Sciatic nerve (tissue), 2 donors: ENCODE measurements at regions not wholly inside any gene's neighbourhood (a gene's known extent, or its start where the extent isn't known, plus 50 kb on each side); places are given as distances from the start of the nearest gene placed in this dataset.

Source experiments
- ATAC-seq: fragments of 200-7000 bp; cut with Tn5 transposase; one replicate; pipeline ENCODE4 v1.9.1; 2020; ENCODE audit warnings: mild to moderate bottlenecking, moderate library complexity
- DNase-seq: peaks from one replicate; pipeline ENCODE4 v3.0.0-alpha.2; 2020; ENCODE audit warnings: low spot score
- intact Hi-C: fragments of 100-400 bp; cut with DNase I; formaldehyde crosslinking; loops from one replicate; pipeline ENCODE4 v1.14.2; 2022
- donor health status: DM: no; HTN: no; CAD: no.
- donor health status: DM: no; HTN: no; CAD: no.

DNA sequence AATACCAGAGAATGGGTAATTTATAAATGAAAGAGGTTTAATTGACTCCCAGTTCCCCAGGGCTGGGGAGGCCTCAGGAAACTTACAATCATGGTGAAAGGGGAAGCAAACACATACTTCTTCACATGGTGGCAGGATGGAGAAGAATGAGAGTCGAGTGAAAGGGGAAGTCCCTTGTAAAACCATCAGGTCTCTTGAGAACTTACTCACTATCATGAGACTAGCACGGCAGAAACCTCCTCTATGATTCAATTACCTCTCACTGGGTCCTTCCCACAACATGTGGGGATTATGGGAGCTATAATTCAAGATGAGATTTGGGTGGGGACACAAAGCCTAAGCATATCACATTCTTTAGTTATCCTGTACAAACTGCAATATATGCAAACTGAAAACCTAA, 609.4 kb downstream of the MTRR start:
- intact Hi-C loops, result no loop called here
- DNase-seq, result no peak
- ATAC-seq, result no peak

DNA sequence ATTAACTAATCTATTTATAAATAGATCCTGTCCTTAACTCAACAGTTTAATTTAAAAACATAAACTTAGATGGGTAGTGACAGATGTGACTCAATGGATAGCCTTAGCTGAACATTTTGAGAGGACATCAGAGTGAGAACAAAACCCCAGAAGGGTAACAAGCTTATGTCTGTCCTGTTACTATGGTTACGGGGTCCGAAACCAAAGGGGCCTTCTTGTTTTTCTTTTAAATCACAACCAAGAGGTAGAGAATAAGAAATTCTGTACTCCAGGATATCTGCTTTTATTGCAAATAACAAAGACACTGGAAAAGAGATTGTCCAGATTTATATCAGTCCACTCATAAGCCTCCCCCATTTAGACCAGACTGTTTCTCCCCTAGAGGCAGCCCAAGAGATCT, 612.1 kb downstream of the MTRR start:
- ATAC-seq, result no peak
- intact Hi-C loops, result no loop called here
- DNase-seq, result no peak

DNA sequence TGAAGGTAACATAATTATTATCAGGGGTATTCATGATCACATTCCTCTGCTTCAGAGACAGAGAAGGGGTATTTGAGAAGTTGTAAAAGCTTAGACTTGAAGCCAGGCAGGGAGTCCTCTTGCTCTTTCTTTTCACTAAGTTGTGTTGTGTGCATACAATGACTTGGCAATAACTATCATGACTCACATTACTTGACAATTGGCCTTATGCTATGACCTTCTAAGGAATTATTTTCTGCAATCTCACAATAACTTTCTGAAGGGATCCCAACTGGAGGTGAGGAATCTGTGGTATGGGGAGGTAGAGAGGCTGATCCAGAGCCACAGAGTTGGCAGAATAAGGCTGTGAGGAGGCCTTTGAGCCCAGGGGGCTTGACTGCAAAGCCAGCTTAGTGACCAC, 622.3 kb downstream of the MTRR start:
- ATAC-seq (no peak), DNase-seq (no peak)
- intact Hi-C loops, result no loop called here

DNA sequence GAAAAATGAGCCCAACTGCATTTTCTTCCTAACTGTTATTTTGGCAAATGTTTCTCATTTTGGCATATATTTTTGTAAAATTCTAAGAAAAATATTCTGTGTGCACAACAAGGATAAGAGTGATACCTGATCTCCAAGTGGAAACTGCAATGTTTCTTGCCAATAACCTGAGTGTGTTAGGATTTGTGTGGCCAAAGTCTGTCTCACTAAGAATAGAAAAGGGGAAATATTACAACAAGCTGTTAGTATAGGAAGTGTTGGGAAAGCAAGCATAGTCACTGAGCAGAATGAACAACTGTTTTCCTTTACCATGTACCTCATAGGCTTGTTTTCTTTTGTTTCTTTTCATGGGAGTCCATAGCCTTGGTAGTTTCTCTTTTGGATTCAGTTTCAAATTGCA, 624.2 kb downstream of the MTRR start:
- intact Hi-C loops, result no loop called here
- DNase-seq (no peak), ATAC-seq (no peak)

DNA sequence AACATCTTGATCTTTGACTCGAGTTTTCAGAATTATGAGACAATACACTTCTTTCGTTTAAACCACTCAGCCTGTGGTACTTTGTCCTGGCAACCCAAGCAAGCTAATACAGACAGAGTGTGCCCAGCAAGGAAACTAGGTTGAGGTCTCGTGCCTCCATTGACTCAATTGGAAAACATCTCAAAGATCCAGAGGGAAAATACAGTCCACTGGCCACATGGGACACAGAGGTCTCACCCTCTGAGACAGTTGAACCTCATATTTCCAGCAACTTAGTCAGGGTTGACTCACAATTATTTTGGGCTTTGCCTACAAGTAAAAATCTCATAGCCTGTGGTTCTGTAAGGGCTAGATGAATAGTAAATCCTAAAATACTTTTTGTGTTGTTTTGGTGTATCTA, 631.5 kb downstream of the MTRR start:
- intact Hi-C loops, result no loop called here
- DNase-seq, result no peak
- no peak for ATAC-seq

DNA sequence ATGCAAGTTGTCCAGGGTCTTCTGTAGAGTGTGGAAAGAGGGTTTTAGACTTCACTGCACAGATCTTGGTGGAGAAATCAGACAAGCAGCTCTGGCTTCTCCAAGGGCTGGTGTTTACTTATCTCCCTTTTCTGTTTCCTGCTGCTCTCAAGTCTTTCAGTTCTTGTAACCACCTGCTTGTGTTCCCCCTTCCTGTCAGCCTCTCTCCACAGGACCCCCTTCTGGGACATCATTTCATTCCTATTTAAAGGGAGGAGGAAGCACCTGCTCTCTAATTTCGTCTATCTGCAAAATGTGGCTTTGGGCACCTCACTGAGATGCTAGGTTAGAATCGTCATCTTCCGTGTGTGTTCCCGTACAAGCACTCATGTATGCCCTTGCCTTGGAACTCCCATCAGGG, 636.2 kb downstream of the MTRR start:
- DNase-seq (no peak), ATAC-seq (no peak)
- intact Hi-C loops, result no loop called here

DNA sequence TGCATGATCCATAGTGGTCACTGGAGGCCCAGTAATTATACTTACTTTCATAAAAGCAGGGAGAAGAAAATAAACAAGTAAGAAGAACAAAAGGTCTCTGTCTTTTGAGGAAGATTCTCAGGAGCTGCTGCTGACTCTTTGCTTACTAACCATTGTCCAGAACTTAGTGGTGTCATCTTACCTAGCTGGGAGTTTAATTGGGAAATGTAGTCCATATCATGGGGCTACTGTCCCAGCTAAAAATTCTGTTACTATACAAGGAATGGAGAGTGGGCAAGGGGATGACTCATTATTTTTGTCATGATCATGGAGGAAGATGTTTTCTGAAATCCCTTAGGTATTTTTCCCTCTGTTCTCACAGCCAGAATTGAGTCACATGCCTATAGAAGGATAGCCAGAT, 639.3 kb downstream of the MTRR start:
- DNase-seq (no peak), ATAC-seq (no peak)
- intact Hi-C loops, result no loop called here

DNA sequence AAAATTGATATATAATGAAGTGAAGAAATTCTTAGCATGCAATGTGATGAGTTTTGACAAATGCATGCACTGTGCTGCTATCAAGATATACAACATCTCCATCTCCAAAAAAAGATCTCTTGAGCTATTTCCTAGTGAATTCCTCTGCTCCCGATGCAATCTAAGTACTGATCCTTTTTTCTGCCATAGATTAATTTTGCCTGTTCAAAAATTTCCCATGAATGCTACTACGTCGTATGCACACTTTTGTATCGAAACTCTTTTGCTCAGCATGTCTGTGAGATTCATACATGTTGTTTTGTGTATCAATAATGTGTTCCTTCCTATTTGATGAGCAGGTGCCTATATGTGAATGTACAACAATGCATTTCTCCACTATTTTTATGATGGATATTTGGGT, 647.4 kb downstream of the MTRR start:
- no peak for DNase-seq
- no peak for ATAC-seq
- intact Hi-C loops, result no loop called here

DNA sequence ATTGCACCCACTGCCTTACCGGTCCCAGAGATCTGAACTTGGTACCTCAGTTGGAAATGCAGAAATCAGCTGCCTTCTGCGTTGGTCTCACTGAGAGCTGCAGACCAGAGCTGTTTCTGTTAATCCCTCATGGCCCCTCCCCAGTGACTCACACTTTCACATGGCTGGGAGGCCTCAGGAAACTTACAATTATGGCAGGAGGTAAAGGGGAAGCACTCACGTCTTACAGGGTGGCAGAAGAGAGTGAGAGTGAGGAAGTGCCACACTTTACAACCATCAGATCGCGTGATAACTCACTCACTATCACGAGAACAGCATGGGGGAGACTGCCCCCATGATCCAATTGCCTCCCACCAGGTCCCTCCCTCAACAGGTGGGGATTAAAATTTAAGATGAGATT, 648.5 kb downstream of the MTRR start:
- no peak for ATAC-seq
- intact Hi-C loops, result no loop called here
- DNase-seq, result no peak

DNA sequence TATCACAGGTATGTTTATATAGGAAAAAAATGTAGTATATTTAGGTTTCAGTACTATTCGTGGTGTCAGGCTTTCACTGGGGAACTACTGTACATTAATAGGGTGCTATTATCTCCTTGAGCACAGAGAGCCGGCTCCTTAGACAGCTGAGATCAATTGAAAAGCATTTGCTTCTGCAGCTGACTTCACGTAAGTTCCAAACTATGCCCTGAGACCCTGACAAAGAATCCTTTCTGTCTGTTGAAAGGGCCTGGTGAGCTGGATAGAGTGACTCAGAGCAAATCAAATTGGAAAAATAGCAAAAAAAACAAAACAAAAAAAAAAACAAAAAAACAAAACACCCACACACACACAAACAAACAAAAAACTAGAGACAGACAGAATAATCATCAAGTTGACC, 652.0 kb downstream of the MTRR start:
- ATAC-seq (peak; percentile 60), DNase-seq (no peak)
- intact Hi-C loops, result no loop called here

DNA sequence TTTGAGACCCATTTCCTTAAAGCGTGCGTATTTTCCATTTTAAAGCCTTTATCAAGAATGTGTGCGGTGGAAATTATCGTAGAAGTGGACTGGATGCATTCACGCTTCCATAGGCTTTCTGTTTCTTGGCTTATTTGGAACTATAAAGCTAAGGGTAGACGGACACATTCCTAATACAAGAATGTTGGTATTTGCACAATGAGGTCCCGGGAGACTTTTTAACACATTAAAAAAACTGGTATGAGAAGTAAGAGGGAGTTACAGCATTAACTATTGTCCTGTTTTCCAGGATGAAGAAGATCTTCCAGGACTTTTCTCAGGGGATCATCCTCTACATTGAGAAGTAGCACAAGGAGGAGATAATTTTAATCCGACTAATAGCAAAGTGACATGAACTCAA, 653.0 kb downstream of the MTRR start:
- ATAC-seq, result no peak
- intact Hi-C loops, result no loop called here
- DNase-seq, result no peak

DNA sequence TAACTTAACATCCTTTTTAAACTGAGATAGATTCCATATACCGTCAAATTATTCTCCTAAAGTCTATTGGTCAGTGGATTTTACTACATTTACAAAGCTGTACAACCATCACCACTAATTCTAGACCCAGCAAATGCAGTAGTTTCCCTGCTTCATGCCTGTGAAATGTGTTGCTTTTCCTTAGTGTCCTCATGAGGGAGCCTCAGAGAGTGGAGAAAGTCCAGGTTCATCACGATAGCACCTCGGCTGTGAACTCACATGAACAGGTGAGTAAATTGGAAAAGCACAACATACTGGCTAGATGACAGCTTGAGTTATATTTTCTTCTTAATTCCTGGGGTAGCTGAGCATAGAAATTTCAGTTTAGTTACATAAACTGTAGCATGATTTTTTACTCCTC, 653.7 kb downstream of the MTRR start:
- ATAC-seq, result no peak
- DNase-seq, result no peak
- intact Hi-C loops, result no loop called here

DNA sequence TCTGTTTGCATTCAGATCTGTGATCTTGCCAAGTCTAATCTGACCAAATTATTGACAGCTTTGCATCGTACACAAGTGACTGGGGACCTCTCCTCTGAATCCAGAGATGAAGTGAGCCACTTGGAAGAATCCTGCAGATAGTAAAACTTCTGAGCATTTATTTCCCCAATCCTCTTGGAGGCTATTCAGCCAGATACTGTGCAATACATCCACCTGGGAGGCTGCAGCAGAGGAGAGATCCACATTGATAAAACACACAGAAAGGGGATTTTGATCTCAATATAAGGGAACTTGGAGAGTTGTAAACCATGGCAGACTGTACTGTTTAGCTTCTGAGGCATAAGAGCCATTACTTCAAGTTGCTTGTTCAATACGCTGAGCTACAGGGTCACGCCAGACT, 654.6 kb downstream of the MTRR start:
- ATAC-seq (no peak), DNase-seq (no peak)
- intact Hi-C loops, result no loop called here

DNA sequence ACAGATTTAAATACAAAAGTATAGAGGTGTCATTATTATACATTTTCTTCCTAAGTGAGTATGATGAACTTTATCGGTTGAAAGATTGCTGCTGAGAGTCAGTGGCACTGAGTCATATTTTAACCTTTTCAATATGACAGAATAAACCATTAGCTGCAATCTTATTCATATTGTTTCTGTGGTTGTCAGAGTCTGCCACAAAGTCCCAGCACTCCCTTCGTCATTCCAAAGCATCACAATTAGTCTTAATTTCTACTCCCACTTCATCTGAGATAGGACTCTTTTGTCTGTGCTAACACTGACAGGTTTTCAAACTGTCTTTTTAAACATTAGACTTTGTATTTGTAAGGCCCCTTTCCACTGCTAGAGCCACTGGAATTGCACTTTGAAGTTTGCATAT, 656.9 kb downstream of the MTRR start:
- intact Hi-C loops, result no loop called here
- no peak for DNase-seq
- ATAC-seq, result no peak

DNA sequence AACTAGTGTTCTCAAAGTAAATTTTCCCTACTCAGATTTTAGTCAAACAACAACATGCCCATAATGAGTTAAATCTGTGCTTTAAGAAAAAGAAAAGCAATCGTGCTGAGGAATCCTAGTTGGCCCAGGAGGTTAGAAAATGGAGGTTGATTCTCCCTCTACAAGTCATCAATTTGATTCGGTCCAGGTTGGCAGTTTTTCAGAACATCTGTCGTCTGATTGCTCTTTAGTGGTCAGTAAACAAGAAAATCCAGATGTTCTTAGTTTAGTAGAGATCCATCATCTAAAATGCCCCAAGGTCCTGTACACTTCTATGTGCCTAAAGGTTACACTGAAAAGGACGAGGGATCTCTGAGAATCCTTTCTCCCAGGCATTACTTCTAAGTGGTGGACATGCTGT, 659.2 kb downstream of the MTRR start:
- intact Hi-C loops, result no loop called here
- DNase-seq (no peak), ATAC-seq (no peak)

DNA sequence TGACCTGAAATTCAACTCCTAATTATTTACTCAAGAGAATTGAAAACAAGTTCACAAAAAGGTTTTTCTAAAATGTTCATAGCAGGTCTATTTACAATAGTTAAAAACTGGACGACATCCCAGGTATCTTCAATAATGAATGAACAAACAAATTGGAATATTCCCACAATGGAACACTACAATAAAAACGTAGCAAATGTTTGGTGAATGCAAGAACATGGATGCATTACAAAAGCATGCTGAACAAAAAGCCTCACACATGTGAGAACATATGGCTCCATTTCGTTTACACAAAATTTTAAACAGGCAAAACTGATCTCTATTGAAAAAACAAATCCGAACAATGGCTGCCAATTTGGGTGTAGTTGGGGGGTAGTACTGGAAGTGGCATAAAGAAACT, 669.9 kb downstream of the MTRR start:
- no peak for DNase-seq
- ATAC-seq, result no peak
- intact Hi-C loops, result no loop called here

DNA sequence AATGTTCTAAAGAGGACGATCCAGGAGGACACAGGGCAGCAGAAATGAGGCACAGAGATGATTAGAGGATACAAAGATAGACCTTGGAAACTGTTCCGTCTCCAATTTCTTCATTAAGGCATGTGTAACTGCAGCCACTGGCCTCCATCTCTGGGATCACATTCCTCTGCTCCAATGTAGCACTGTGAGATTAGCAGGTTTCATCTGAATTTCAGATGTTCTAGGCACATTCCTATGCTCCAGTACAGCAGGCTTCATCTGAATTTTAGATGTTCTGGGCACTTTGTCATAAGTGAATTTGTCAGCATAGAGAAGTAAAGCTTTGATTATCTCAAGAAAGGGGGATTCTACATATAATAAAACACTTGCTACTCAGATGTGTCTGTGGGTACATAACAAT, 671.4 kb downstream of the MTRR start:
- DNase-seq, result no peak
- no peak for ATAC-seq
- intact Hi-C loops, result no loop called here

DNA sequence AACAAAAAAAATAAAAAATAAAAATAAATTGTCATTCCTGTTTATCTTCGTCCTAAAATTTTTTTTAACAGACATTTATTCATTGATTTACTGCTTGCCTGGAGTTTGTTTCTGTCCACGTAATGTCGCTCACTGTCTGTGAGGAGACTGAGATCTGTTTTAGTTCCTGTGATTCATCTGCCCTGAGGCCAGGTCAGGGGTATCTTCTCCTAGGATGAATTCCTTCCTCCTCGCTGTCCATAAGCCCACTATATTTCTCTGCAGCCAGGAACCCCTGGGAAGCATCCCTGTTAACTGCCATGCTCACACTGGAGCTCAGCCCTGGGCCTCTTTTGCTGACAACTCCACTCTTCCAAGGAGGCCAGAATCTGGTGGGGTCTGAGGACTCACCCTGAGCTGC, 682.0 kb downstream of the MTRR start:
- ATAC-seq, result no peak
- no peak for DNase-seq
- intact Hi-C loops, result no loop called here

DNA sequence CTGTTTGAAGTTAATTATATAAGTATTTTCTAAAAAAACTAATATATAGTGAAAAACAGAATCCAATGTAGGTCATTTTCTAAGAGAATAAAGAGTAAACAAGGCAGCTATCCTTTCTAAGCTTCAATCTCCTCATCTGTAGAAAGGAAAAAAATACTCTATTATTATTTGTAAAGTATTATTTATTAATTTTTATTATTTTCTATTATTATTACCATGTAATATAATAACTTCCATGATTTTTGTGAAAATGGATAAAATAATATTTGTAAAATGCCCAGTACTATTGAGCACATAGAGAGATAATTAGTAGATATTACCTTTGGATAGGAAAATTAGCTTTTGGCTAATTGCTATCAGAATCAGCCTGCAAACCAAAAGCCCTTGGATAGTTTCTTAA, 684.4 kb downstream of the MTRR start:
- ATAC-seq (no peak), DNase-seq (no peak)
- intact Hi-C loops, result no loop called here

DNA sequence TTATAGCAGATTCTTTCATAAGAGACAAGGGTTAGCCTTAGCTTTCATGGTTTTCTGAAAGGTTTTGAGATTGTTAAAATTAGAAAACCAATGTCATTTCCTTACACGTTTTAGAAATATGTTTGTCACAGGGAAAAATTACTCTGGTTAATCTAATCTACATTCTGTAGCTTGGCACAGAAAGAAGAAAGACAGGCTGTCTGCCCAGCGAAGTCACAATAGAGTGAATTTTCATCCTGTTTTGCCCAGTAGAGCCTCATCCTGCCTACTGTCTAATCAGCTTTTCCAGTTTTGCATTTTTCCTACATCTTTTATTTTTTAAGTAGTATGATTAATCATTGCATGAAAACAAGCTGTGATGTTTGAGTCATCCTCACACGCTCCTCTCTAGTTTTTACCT, 688.8 kb downstream of the MTRR start:
- ATAC-seq (no peak), DNase-seq (no peak)
- intact Hi-C loops, result no loop called here

DNA sequence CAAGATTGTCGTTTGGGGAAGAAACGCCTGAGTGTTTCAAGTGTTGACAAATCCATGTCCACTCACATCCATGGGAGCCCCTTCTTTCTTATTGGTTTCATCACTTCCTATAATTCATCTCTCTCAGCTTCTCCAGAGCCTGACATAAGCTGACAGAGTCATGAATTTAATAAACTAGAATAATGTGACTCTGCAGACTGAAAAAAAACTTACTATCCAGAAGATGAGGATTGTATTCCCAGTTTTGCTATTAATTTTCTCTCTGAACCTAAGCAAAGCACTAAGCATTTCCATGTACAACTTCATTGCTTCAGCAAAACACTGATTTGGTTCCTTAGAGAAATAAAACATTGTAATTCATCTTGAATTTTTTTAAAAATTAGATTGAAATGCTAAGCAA, 691.8 kb downstream of the MTRR start:
- intact Hi-C loops, result no loop called here
- ATAC-seq (no peak), DNase-seq (no peak)

DNA sequence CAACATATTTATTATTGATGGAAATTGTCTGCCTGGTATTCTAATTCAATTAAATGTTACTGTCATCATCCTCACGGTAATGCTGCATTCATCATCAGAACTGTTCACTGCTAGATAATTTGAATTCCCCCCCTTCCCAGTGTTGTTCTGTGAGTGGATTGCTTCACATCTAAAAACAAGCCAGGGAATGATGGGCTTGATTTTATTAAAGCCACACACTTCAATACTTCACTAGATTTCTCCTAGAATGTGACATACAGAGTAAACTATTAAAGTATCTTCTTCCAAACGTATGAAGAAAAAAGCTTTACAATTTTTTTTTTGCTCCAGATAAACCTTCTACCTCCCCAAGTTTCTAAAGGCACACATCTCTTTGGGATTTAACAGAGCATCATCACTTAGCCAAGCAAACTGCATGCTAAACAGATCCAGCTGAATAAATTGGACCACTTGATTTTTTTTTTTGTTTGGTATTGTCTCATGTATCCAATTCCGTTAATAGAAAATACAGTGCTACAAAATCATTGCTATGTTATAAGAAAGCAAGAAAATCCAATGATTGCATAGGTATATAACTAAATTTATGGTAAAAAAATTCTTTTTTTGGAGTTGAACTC, 692.4 kb downstream of the MTRR start:
- intact Hi-C loops, result no loop called here
- peak; percentile 87 for ATAC-seq
- no peak for DNase-seq
